ENCODE measurements at regions not wholly inside any gene's neighbourhood (a gene's known extent, or its start where the extent isn't known, plus 50 kb on each side); places are given as distances from the start of the nearest gene placed in this dataset.

GRCh38 chr5:33237471-33237870, 203.3 kb upstream of the TARS1 start:
- H2AFZ ChIP-seq (ENCODE audit: low read depth, low read length) = no peak overlapping the region
- no peaks in the 10 kb centered on the region for H3K36me3 Mint-ChIP-seq (ENCODE audit: low read depth, unreplicated experiment)
- H3K27me3 ChIP-seq (ENCODE audit: insufficient read depth, low read length) = no peaks in the 10 kb centered on the region
- H3K9ac ChIP-seq (ENCODE audit: low read length) = no peak overlapping the region
- H3K4me1 Mint-ChIP-seq (ENCODE audit: low read depth, unreplicated experiment) = peaks cover 4% of the 10 kb centered on the region
- TF ChIP-seq CTCF (IDR thresholded peaks at IDR 0.05; ENCODE audit: insufficient read depth, low read depth, low read length) = no peak
- TF ChIP-seq EZH2 (IDR thresholded peaks at IDR 0.05; ENCODE audit: insufficient read depth, low read length) = no peak
- DNase-seq (ENCODE audit: low read depth) (no peak), FAIRE-seq (no peak)
- no peaks in the 10 kb centered on the region for H3K4me1 ChIP-seq (ENCODE audit: insufficient read depth, low read length)
- no peak overlapping the region for H3K4me3 ChIP-seq (ENCODE audit: insufficient read depth, low read depth, low read length)
- H3K9me3 Mint-ChIP-seq (ENCODE audit: unreplicated experiment) = no peaks in the 10 kb centered on the region
- no peaks in the 10 kb centered on the region for H3K27me3 Mint-ChIP-seq (ENCODE audit: low read depth, unreplicated experiment)
- H3K79me2 ChIP-seq (ENCODE audit: insufficient read depth, low read length) = no peaks in the 10 kb centered on the region
- no peak overlapping the region for H3K27ac ChIP-seq (ENCODE audit: low read depth, low read length)
- no peak overlapping the region for H3K4me3 Mint-ChIP-seq (ENCODE audit: unreplicated experiment)
- no peaks in the 10 kb centered on the region for H3K9me3 ChIP-seq (ENCODE audit: insufficient read depth, low read depth, low read length)
- H4K20me1 ChIP-seq (ENCODE audit: insufficient read depth, low read length) = no peaks in the 10 kb centered on the region
- no peak overlapping the region for H3K4me2 ChIP-seq (ENCODE audit: low read length)
- H3K27ac Mint-ChIP-seq (ENCODE audit: unreplicated experiment) = no peak overlapping the region
- no peaks in the 10 kb centered on the region for H3K36me3 ChIP-seq (ENCODE audit: insufficient read depth, low read length)

GRCh38 chr5:33238826-33239695, 201.7 kb upstream of the TARS1 start:
- Mint-ChIP-seq H3K27me3 (ENCODE audit: low read depth, unreplicated experiment) (no peaks in the 10 kb centered on the region), H3K4me3 (ENCODE audit: unreplicated experiment) (no peak overlapping the region), H3K36me3 (ENCODE audit: low read depth, unreplicated experiment) (no peaks in the 10 kb centered on the region), H3K4me1 (ENCODE audit: low read depth, unreplicated experiment) (peaks cover 4% of the 10 kb centered on the region), H3K9me3 (ENCODE audit: unreplicated experiment) (no peaks in the 10 kb centered on the region), H3K27ac (ENCODE audit: unreplicated experiment) (no peak overlapping the region)
- H3K79me2 ChIP-seq (ENCODE audit: insufficient read depth, low read length) = no peaks in the 10 kb centered on the region
- DNase-seq (ENCODE audit: low read depth) (no peak), FAIRE-seq (no peak)
- H3K27ac ChIP-seq (ENCODE audit: low read depth, low read length) = no peak overlapping the region
- no peaks in the 10 kb centered on the region for H4K20me1 ChIP-seq (ENCODE audit: insufficient read depth, low read length)
- no peak overlapping the region for H3K4me2 ChIP-seq (ENCODE audit: low read length)
- H3K9me3 ChIP-seq (ENCODE audit: insufficient read depth, low read depth, low read length) = no peaks in the 10 kb centered on the region
- H2AFZ ChIP-seq (ENCODE audit: low read depth, low read length) = no peak overlapping the region
- no peak overlapping the region for H3K4me3 ChIP-seq (ENCODE audit: insufficient read depth, low read depth, low read length)
- no peaks in the 10 kb centered on the region for H3K4me1 ChIP-seq (ENCODE audit: insufficient read depth, low read length)
- no peaks in the 10 kb centered on the region for H3K27me3 ChIP-seq (ENCODE audit: insufficient read depth, low read length)
- no peak for TF ChIP-seq CTCF (IDR thresholded peaks at IDR 0.05; ENCODE audit: insufficient read depth, low read depth, low read length)
- TF ChIP-seq EZH2 (IDR thresholded peaks at IDR 0.05; ENCODE audit: insufficient read depth, low read length) = no peak
- no peaks in the 10 kb centered on the region for H3K36me3 ChIP-seq (ENCODE audit: insufficient read depth, low read length)
- H3K9ac ChIP-seq (ENCODE audit: low read length) = no peak overlapping the region

GRCh38 chr5:33240558-33240957, 200.2 kb upstream of the TARS1 start:
- no peak overlapping the region for H3K4me3 Mint-ChIP-seq (ENCODE audit: unreplicated experiment)
- H3K4me1 Mint-ChIP-seq (ENCODE audit: low read depth, unreplicated experiment) = peaks cover 4% of the 10 kb centered on the region
- no peak overlapping the region for H3K27ac Mint-ChIP-seq (ENCODE audit: unreplicated experiment)
- Histone ChIP-seq H3K36me3 (ENCODE audit: insufficient read depth, low read length) (no peaks in the 10 kb centered on the region), H3K9ac (ENCODE audit: low read length) (no peak overlapping the region), H2AFZ (ENCODE audit: low read depth, low read length) (no peak overlapping the region), H3K4me1 (ENCODE audit: insufficient read depth, low read length) (no peaks in the 10 kb centered on the region), H3K27me3 (ENCODE audit: insufficient read depth, low read length) (no peaks in the 10 kb centered on the region), H3K4me3 (ENCODE audit: insufficient read depth, low read depth, low read length) (no peak overlapping the region), H3K27ac (ENCODE audit: low read depth, low read length) (no peak overlapping the region), H3K79me2 (ENCODE audit: insufficient read depth, low read length) (no peaks in the 10 kb centered on the region), H3K9me3 (ENCODE audit: insufficient read depth, low read depth, low read length) (no peaks in the 10 kb centered on the region), H4K20me1 (ENCODE audit: insufficient read depth, low read length) (no peaks in the 10 kb centered on the region), H3K4me2 (ENCODE audit: low read length) (no peak overlapping the region)
- FAIRE-seq = no peak
- H3K27me3 Mint-ChIP-seq (ENCODE audit: low read depth, unreplicated experiment) = no peaks in the 10 kb centered on the region
- no peaks in the 10 kb centered on the region for H3K9me3 Mint-ChIP-seq (ENCODE audit: unreplicated experiment)
- TF ChIP-seq CTCF (IDR thresholded peaks at IDR 0.05; ENCODE audit: insufficient read depth, low read depth, low read length) = no peak
- no peak for TF ChIP-seq EZH2 (IDR thresholded peaks at IDR 0.05; ENCODE audit: insufficient read depth, low read length)
- DNase-seq (ENCODE audit: low read depth) = no peak
- no peaks in the 10 kb centered on the region for H3K36me3 Mint-ChIP-seq (ENCODE audit: low read depth, unreplicated experiment)
